ENCODE measurements at regions not wholly inside any gene's neighbourhood (a gene's known extent, or its start where the extent isn't known, plus 50 kb on each side); places are given as distances from the start of the nearest gene placed in this dataset.

DNA sequence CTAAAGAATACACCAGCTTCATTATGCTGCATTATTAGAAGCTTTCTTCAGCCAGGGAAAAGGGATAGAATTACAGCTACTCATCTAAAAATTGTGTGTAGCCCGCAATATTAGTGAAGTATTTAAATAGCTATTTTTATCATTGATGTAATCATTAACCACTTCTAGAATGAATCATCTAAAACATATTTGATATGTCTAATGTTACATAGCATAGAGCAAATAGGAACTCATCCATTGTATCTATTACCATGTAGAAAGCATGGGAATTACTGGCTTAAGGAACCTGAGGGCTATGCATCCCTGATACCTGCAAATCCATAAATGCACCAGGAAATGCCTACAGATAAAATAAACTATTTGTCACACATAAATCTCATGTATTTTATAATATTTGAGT is 54.5 kb upstream of the VGLL3 start:
- Mint-ChIP-seq H3K9me3 (no peaks in the 10 kb centered on the region), H3K4me1 (ENCODE audit: low read depth) (no peaks in the 10 kb centered on the region), H3K27me3 (ENCODE audit: low read depth) (no peaks in the 10 kb centered on the region), H3K36me3 (ENCODE audit: low read depth) (no peaks in the 10 kb centered on the region), H3K27ac (no peak overlapping the region), H3K4me3 (no peak overlapping the region)
- no peak for DNase-seq (ENCODE audit: low spot score)

- H3K4me1 Mint-ChIP-seq (ENCODE audit: low read depth): no peaks in the 10 kb centered on the region
- H3K27me3 Mint-ChIP-seq (ENCODE audit: low read depth): no peaks in the 10 kb centered on the region
- H3K36me3 Mint-ChIP-seq (ENCODE audit: low read depth): no peaks in the 10 kb centered on the region
- no peak overlapping the region for H3K4me3 Mint-ChIP-seq
- H3K27ac Mint-ChIP-seq: no peak overlapping the region
- no peak for DNase-seq (ENCODE audit: low spot score)
- H3K9me3 Mint-ChIP-seq: no peaks in the 10 kb centered on the region
Observed at GRCh38 chr3:87044846-87045245, 53.9 kb upstream of the VGLL3 start.

DNA sequence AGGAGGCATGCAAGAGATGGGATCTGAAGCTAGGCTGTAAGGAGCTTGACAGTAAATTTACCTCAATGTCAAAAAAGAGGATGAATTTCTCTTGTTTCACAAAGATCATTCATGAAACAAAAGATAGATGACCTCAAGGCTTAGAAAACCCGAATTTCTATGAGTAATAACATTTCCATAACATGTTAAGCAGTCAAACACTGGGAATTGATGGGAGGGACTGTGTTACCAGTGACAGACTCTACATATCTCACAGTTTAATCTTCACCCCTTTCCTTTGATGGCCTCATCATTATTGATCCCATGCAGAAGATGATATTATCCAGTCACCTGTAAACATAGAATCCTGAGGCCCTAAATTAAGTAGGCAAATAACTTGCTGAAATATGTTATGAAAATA is 53.5 kb upstream of the VGLL3 start:
- DNase-seq (ENCODE audit: low spot score): no peak
- H3K4me3 Mint-ChIP-seq: no peak overlapping the region
- no peaks in the 10 kb centered on the region for H3K9me3 Mint-ChIP-seq
- no peaks in the 10 kb centered on the region for H3K27me3 Mint-ChIP-seq (ENCODE audit: low read depth)
- H3K36me3 Mint-ChIP-seq (ENCODE audit: low read depth): no peaks in the 10 kb centered on the region
- H3K27ac Mint-ChIP-seq: no peak overlapping the region
- no peaks in the 10 kb centered on the region for H3K4me1 Mint-ChIP-seq (ENCODE audit: low read depth)

GRCh38 chr3:87041191-87041590 is 50.2 kb upstream of the VGLL3 start:
- no peaks in the 10 kb centered on the region for H3K27me3 Mint-ChIP-seq (ENCODE audit: low read depth)
- no peak overlapping the region for H3K4me3 Mint-ChIP-seq
- no peaks in the 10 kb centered on the region for H3K36me3 Mint-ChIP-seq (ENCODE audit: low read depth)

More at GRCh38 chr3:87041191-87041590, 50.2 kb upstream of the VGLL3 start:
- no peaks in the 10 kb centered on the region for H3K9me3 Mint-ChIP-seq
- no peaks in the 10 kb centered on the region for H3K4me1 Mint-ChIP-seq (ENCODE audit: low read depth)
- DNase-seq (ENCODE audit: low spot score): no peak
- H3K27ac Mint-ChIP-seq: no peak overlapping the region
